ENCODE measurements at regions not wholly inside any gene's neighbourhood (a gene's known extent, or its start where the extent isn't known, plus 50 kb on each side); places are given as distances from the start of the nearest gene placed in this dataset.

DNA sequence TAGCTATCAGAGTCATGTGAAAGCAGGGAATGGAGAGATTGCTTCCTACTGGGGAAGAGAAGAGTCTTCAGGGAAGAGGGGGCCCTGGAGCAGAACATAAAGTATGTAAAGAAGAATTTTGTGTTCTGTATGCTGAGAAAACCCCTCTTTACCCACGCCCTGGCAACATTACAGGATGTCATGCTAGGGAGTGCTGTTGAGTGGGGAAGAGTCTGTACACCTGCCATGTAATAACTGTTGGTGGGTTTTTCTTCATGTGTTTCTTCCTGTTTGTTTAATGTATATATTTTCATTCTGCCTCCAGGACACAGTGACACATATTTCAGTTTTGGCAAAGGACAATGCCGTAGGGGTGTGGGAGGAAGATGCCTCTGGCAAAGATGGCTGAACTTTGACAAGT lies 122.8 kb upstream of the LPP start:
- TF ChIP-seq, protein P1, sequence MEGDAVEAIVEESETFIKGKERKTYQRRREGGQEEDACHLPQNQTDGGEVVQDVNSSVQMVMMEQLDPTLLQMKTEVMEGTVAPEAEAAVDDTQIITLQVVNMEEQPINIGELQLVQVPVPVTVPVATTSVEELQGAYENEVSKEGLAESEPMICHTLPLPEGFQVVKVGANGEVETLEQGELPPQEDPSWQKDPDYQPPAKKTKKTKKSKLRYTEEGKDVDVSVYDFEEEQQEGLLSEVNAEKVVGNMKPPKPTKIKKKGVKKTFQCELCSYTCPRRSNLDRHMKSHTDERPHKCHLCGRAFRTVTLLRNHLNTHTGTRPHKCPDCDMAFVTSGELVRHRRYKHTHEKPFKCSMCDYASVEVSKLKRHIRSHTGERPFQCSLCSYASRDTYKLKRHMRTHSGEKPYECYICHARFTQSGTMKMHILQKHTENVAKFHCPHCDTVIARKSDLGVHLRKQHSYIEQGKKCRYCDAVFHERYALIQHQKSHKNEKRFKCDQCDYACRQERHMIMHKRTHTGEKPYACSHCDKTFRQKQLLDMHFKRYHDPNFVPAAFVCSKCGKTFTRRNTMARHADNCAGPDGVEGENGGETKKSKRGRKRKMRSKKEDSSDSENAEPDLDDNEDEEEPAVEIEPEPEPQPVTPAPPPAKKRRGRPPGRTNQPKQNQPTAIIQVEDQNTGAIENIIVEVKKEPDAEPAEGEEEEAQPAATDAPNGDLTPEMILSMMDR (IDR thresholded peaks at IDR 0.05) = no peak
- TF ChIP-seq POLR2A (IDR thresholded peaks at IDR 0.05) (no peak), EP300 (IDR thresholded peaks at IDR 0.05) (no peak)
